SHP77 treated with DMSO at 0.1 percent for 48 hours (cell line): ENCODE measurements at regions not wholly inside any gene's neighbourhood (a gene's known extent, or its start where the extent isn't known, plus 50 kb on each side); places are given as distances from the start of the nearest gene placed in this dataset.

Source experiments
- DNase-seq: peaks from one replicate; lab custom pipeline; 2025; lab: John Stamatoyannopoulos, UW

DNA sequence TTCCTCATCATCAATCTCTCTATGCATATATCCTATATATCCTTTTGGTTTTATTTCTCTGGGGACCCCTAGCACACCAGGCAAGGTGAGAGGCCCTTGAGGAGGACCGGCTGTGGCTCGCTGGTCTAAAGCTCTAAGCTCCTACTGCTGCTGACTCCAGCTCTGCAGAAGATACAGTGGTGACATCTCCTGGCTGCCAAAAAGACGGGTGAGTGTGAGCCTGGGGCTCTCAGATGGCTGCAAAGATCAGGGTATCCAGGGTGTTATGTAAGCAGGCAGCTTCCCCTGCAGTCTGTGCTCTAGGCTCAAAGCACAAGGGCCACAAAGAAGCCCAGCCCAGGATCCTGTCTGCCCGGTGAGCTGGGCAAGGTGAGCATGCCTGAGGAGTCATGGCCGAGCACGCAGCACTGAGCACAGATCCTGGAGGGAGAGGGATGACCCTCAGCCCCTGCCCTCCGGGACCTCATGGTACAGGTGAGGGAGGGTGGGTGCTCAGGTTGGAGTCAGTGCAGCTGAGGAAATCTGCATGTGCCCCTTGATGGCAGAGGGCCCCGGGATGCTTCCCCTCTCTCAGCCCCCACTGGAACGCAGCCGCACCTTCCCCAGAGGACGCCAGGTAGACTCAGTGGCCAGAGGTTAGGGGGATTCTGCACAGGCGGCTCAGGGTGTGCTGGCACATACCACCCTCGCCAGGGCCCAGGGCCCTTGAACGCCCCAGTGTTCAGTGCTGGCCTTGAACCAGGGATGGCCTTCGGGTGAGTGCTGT, 95.4 kb upstream of the INSIG1 start:
- no peak for DNase-seq

DNA sequence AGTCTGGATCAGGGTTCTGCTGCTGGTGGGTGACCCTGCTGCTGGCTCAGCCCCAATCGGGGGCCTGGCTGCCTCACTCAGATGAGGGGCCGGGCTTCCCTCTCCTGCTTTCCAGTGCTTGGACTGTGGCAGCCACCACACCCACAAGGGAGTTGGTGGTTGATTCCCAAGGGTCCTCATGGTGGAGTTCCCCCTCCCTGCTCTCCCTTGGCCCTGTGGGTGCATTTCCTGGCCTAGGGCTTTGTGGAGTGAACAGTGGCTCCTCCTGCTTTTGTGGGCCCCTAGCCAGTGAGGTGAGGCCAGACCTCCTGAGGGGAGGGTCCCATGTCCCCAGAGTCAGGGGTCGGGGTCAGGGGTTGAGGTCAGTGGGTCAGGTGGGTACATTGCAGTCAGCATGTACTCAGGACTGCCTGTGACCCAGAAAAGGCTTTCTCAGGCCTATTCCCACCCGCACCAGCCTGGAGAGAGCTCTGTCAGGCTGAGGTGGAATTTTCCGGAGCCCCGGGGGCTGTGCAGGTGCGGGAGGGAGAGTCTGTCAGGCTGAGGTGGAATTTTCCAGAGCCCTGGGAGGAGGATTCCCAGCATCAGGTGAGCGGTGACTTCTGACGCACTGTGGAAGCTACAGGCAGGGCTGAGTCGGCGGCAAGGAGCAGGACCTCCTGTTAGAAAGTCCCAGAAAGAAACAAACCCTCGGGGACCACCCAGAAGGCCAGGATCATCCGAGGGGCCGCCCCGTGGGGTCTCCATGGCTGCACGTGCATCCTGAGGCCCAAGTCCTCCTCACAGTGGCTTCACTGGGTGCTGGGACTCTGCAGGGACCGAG, 94.4 kb upstream of the INSIG1 start:
- DNase-seq = no peak

DNA sequence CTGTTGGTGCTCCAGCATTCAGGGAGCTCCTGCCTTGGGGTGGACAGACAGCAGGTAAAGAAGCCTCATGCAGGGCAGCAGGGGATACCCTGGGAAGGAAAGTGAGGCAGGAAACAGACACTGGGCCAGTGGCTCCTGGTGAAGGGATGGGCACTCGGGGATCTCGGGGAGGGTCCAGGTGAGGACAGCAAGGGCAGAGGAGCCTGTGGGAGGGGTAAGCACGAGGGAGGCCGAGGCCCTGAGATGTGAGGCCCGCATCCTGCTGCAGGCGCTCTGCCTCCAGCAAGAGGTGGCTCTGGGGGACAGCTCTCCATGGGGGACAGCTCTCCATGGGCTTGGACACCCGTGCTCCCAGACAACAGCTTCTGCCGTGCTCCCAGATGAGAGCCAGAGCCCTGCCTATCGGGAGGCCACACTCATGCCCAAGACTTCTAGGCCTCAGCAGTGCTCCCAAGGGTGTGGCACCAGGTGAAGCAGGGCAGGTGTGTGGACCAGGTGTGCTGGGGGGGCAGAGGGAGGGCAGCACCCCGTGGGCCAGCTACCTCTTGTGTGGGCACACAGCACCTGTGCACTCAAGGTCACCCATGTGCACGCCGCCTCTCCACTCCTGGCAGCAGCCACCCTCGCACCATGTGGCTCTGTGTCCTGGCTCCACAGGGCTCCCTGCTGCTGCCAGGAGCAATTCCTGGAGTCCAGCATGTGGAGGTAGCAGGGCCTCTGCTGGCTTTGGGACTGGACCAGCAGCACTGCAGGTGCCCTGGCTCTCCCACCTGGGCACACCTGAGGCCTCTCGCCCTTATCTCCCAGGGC, 93.6 kb upstream of the INSIG1 start:
- DNase-seq = no peak

DNA sequence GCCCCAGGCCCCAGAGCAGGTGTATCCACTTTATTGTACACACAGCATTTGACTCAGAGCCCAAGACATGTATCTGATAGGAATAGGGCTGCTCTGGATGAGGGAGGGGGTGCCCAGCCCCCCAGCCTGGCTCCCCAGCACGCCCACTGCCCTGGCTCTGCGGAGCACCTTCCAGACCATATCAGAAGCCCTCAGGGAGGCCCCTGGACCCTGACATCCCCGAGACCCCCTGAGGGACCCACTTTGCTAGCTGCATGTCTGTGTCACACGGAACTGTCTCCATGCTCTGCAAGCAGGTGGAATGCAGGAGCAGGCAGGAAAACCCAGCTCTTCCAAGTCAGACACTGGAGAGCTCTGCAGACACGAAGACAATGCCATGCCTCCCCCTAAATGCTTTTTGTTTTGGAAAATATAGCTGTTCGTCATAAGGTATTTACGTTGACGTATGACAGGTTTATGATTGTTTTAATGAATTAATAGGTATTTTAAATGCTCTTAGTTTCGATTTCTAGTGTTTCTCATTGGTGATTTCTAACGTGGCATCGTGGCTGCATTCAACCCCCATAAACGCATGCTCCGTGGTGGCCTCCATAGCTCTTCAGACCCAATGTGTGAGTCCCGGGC, 92.8 kb upstream of the INSIG1 start:
- DNase-seq = no peak

DNA sequence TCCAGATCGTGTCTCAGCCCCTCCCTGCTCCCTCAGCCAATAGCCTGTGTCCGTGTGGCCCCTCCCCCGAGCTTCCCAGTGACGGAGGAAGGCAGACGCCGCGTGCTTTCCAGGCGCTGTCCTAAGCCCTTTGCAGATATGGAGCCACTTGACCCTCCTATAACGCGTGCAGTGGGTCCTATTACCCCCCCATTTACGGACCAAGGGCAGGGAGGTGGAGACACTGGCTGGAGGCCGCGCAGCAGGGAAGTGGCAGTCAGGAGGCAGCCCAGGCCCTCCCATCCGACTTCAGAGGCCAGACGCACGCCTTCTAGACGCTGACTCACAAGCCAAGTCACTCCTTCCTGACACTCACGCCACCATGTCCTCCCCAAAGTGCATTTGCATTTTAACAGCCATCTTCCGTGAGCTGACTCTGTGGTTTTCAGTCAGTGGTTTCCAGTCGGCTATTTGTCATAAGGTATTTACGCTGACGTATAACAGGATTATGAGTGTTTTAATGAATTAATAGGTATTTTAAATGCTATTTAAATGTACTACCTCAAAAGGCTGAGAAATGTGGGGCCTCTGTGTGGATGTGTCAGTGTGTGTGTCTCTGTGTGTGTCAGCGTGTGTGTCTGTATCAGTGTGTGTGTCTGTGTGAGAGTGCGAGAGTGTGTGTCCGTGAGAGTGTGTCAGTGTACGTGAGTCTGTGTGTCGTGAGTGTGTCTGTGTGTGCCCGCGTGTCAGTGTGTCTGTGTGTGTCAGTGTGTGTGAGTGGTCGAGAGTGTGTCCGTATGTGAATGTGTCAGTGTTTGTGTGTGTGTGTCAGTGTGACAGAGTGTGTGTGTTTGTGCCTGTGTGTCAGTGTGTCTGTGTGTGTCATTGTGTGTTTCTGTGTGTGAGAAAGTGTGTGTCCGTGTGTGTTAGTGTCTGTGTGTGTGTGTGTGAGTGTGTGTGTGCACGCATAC, 92.0 kb upstream of the INSIG1 start:
- peak; percentile 39 for DNase-seq

DNA sequence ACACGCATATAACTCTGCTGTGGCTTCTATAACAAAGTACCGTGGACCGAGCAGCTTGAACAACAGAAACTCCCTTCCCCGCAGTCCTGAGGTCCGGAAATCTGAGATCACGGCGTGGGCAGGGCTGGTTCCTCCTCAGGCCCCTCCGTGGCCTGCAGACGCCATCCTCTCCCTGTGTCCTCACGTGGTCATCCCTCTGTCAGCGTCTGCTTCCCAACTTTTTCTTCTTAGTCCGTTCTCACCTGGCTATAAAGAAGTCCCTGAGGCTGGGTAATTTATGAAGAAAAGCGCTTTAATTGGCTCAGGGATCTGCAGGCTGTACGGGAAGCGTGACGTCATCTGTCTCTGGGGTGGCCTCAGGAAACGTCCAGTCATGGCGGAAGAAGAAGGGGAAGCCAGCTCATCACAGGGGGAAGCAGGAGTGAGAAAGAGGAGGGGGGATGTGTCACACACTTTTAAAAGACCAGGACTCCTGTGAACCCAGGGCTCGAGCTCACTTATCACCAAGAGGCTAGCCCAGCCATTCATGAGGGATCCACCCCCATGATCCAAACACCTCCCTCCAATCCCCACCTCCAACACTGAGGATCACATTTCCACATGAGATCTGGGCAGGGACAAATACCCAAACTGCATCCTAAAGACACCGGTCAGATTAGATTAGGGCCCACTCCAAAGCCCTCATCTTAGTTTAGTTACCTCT, 91.2 kb upstream of the INSIG1 start:
- DNase-seq = no peak

DNA sequence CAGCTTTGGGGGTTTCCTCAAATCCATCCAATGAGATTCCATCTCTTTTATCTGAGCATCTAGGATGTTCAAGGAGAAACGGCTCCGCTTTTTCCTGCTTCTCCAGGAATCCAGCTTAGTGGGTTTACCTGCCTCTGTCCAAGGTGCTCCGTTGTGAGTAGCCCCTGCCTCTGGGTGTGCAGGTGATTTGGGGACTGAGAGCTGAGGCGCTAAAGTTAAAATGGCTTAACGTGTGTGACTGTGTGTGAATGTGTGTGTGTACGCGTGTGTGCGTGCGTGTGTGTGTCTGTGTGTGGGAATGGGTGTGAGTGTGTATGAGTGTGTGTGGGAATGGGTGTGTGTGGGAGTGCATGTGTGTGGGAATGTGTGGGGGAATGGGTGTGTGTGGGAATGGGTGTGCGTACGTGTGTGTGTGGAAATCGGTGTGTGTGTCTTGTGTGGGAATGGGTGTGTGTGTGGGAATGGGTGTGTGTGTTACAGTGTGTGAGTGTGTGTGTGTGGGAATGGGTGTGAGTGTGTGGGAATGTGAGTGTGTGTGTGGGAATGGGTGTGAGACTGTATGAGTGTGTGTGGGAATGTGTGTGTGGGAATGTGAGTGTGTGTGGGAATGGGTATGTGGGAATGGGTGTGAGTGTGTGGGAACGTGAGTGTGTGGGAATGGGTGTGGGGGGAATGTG, 90.2 kb upstream of the INSIG1 start:
- DNase-seq = no peak

DNA sequence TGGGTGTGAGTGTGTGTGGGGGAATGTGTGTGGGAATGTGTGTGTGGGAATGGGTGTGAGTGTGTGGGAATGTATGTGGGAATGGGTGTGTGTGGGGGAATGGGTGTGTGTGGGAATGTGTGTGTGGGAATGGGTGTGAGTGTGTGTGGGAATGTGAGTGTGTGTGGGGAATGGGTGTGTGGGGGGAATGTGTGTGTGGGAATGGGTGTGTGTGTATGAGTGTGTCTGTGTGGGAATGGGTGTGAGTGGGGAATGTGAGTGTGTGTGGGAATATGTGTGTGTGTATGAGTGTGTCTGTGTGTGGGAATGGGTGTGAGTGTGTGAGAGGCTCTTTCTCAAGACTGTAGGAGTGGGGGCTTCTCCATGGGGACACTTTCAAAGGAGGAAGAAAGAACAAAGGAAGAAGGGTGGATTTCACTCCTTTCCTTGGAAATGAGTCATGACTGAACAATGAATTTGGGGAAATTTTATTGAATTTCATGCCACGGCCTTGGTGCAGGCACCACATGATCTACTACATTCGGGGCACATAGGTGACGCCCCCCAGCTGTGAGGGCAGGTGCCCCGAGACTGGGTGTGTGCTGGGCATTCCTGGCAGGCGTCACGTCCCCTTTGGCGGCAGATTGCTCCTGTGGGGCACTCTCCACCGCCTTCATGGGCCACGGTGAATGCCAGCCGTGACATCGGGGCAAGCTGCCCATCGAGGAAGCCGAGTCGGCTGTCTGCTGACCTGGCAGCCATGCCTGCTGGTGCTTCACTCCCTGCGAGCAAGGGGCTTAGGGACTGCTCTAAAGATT, 88.8 kb upstream of the INSIG1 start:
- DNase-seq = no peak

DNA sequence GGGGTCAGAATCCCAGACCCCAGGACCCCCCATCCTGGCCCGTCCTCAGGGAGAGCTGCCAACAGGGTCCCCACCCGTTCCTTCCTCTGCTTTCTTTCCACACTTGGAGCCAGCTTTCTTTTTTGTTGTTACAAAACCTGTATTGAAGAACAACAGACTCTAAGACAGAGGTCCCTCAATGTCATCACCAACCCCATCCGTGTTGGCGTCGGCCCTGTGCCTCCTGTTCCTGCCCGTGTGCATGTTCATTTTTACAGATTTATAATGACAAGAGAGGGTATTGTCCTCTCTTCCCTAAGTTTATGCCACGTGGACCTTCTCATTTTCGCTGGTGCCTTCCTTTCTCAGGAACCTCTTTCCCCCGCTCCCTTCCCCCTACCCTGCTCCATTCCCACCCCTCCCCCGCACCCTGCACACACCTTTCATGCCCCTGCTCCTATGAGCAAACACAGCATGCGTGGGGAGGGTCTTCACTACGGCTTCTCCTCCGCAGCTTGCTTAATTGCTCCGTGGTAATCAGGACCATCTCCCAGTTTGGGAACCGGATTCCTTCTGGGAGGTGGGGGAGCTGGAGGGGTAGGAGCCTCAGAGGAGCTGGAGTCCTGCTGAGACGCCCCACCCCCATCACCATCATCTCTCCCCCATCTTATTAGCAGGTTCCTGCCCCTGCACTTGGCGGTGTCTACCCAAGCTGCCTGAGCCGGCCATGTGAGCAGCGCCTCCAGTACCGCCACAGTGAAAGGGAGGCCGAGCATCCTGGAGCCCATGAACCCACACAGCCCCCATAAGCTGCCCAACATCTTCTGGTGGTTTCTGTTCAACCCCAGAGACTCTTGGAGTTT, 88.0 kb upstream of the INSIG1 start:
- no peak for DNase-seq

DNA sequence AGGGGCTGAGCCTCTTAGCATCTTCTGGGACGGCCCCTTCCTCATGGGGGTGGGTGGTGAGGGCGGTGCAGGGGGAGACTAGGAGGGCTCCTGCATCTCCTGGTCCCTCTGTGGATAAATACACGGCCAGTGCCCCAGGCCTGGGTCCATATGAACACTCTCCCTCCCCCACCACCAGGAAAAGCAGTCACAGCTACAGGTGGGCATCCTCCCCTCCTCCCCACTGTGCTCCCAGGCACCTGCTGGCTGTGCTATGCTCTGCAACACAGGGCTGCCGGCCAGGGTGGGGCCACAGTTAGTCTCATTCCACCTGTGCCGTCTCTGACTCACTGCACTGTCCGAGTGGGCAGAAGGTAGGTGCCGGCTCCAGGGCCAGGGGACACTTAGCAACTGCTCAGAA, 87.3 kb upstream of the INSIG1 start:
- DNase-seq = no peak

DNA sequence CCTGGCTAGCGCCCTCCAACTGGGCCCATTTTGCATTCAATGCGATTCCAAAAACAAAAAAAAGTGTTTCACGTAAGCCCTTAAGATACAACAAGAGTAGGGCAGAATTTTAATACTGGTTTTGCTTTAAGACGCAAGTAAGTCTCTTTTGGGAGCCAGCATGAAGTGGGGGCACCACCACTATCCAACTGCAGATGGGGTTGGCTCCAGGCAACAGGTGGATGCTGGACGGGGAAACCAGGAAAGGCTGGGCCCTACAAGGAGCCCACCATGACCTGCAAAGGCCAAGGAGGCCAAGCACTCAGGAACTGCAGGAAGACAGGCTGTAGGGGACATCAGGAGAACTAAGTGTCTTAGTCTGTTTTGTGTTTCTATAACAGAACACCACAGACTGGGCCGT, 86.5 kb upstream of the INSIG1 start:
- DNase-seq = no peak

DNA sequence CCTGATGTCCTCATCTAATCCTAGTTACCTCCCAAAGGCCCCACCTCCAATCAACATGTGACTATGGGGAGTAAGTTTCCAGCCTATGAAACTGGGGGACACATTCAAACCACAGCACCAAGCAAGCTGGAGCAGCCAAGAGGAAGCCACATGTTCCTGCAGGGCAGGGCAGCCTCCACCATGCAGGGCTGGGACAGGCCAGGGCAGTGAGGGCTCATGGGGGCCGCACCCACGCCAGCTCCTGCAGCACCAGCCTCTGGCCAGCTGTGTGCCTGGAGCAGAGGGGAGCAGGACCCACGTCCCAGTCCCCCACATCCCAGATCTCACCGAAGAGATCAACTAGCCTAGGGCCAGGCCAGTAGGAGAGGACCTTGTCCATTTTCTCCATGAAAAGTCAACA, 85.9 kb upstream of the INSIG1 start:
- DNase-seq = no peak

DNA sequence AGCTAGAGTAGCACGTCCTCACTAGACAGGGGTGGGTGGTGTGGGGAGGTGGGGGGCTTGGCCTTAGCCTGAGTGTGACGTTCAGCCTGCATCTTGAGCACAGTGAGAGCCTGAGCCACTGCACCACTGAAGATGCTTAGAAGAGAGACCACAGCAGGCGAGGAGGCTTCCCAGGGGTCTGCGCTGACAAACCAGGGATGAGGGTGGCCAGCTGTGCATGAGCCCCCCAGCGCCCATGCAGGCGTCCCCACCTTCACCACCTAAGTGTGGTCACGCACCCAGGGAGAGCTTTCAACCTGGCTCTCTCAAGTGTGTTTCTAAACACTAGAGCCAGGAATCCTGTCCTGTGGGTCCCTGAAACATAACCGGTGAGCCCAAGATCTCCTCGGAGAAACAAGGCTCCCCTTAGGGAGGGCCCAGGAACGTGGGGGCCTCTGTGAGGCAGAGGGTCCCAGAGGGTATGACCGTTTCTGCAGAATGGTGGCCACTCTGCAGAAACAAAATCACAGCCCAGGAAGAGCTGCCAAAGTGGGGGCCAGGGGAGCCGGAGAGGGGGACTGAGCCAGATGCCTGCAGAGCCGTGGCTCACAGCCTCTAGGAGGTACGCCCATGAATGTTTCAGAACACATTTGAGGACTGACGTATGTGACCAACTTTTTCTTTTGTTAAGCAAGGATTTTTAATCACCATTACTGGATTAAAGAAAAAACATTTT, 85.2 kb upstream of the INSIG1 start:
- no peak for DNase-seq

DNA sequence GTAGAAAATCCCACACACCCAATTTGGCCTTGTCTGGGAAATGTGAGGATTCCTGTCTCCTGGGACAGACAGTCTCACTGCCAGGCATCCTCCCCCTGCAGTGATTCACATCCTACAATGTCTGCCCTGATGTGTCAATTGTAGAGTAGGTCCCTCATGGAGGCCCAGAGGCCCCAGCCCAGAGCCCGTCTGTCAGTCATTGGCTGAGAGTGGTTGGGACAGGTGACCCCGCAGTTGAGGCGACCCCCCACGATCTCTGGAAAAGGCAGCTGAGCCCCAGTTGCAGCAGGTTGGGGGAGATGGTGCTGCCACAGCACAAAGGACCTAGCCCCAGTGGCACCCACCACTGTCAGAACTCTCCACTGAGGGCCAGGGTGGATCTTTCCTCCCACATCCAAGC, 84.3 kb upstream of the INSIG1 start:
- DNase-seq = no peak

DNA sequence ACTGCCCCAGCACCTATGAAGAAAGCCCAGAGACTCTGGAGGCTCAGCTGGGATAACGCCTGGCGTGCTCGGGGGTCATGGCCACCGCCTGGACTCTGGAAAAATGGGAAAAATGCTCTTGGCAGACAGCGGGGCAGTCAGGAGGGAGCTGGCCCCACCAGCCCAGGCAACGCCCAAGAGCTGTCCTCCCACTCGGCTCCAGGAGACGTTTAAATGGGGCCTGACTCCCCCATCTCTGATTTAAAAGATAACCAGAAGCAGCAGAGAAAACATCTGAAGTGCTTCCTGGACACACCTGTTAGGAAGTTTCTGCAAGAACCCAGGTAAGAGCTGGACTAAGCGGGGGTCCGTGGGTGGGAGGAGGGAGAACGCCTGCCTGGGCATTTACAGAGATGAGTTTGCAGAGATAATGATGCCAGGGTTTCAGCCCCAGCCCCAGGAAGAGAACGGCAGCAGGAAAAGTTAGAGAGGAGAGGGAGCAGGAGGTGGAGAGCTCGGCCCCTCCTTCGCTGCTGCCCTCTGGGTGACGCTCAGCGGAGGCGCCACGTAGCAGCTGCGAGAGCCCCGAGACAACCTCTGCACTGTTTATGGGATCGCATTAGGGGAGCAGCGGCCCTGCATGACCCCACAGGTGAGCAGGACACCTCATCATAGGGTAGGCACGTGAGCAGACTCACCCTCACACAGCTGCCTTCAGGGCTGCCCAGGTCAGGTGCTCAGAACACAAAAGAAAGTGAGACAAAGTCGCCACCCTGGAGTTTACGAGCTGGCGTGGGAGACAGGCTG, 83.5 kb upstream of the INSIG1 start:
- DNase-seq = no peak

DNA sequence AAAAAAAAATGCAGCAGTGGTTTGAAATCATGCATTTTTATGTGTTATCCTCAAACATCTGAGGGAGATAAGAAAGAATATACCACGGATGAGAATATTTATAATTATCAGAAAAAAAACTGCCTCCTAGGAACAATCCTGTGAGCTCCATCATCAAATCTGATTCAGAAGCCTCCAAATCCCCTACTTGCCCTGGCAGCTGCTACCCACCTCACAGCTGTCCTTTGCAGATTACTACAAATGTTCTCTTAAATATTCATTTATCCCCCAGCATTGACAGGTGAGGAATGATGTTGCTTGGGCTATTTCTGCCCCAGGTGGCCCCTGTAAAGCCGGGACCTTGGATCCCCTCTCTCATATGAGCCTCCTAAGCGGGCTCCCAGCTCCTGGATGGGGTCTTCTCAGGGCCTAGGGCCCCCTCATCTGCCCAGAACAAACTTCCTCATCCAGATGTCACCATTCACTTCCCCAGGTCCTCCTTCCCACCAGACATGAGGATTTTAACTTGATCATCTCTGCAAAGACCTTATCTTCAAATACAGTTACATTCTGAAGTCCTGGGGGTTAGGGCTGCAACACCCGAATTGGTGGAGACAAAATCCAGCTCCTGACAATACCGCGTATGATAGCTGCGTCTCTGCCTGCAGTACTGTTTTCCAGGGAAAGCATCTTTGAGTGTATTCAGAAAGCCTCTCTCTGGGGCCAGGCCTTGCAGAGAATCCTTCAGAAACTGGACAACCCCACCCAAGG, 81.9 kb upstream of the INSIG1 start:
- no peak for DNase-seq
